Ovary (tissue), 3 donors: ENCODE measurements at regions not wholly inside any gene's neighbourhood (a gene's known extent, or its start where the extent isn't known, plus 50 kb on each side); places are given as distances from the start of the nearest gene placed in this dataset.

Experiments used
- CTCF ChIP-seq, 3 donors: fragments of 450-650 bp in 2 of 3; fragments of 200-600 bp in 1 of 3; IDR thresholded peaks; one replicate each; pipeline versions ENCODE4 v1.5.1 to v1.8.0; 2016 to 2022; ENCODE audit warnings: antibody characterized with exemption in 3 of 3, mild to moderate bottlenecking in 1 of 3
- POLR2A ChIP-seq: fragments of 450-650 bp; IDR thresholded peaks from one replicate; pipeline ENCODE4 v1.6.1; 2017; ENCODE audit warnings: antibody characterized with exemption, mild to moderate bottlenecking, moderate library complexity
- donor health status: DM: no; HTN: no; CAD: no.

- TF ChIP-seq CTCF (IDR thresholded peaks at IDR 0.05) (no peak), POLR2A (no peak)
These were observed 117.5 kb downstream of the MED10 start for GRCh38 chr5:6260846-6261245.
